Progenitor cell of endocrine pancreas (in vitro differentiated cells): ENCODE measurements at regions not wholly inside any gene's neighbourhood (a gene's known extent, or its start where the extent isn't known, plus 50 kb on each side); places are given as distances from the start of the nearest gene placed in this dataset.

Experiments
- DNase-seq: peaks from one replicate; pipeline ENCODE4 v3.0.0; 2021; ENCODE audit warnings: low spot score; ENCODE audit not compliant: unreplicated experiment
- H3K27ac Mint-ChIP-seq: 2 replicates; pipeline ENCODE4 v1.8.0; 2021; ENCODE audit warnings: mild to moderate bottlenecking, moderate library complexity, mixed read lengths
- H3K27me3 Mint-ChIP-seq: 2 replicates; pipeline ENCODE4 v1.8.0; 2021; ENCODE audit warnings: mixed read lengths
- H3K36me3 Mint-ChIP-seq: 2 replicates; pipeline ENCODE4 v1.8.0; 2022; ENCODE audit warnings: mixed read lengths; ENCODE audit not compliant: insufficient read depth
- H3K4me1 Mint-ChIP-seq: 2 replicates; pipeline ENCODE4 v1.8.0; 2021; ENCODE audit warnings: low read depth, mixed read lengths
- H3K4me3 Mint-ChIP-seq: 2 replicates; pipeline ENCODE4 v1.8.0; 2021; ENCODE audit warnings: low read depth, mild to moderate bottlenecking, moderate library complexity, mixed read lengths
- H3K9me3 Mint-ChIP-seq: 2 replicates; pipeline ENCODE4 v1.8.0; 2021; ENCODE audit warnings: low read depth, mixed read lengths
- CTCF ChIP-seq: fragments of 200-600 bp; sonication (generic); IDR thresholded peaks from one replicate; pipeline ENCODE4 v1.5.0; 2021; ENCODE audit warnings: antibody characterized with exemption, mild to moderate bottlenecking; ENCODE audit not compliant: unreplicated experiment

GRCh38 chr3:117809186-117810081 lies 1099.9 kb downstream of the TUSC7 start:
- H3K36me3 Mint-ChIP-seq = no peaks in the 10 kb centered on the region
- TF ChIP-seq CTCF = no peak
- H3K27me3 Mint-ChIP-seq = no peaks in the 10 kb centered on the region
- H3K4me1 Mint-ChIP-seq = peaks cover 3% of the 10 kb centered on the region
- no peak for DNase-seq
- H3K27ac Mint-ChIP-seq = no peak overlapping the region
- H3K4me3 Mint-ChIP-seq = no peak overlapping the region
- peaks cover 4% of the 10 kb centered on the region for H3K9me3 Mint-ChIP-seq

- peaks cover 4% of the 10 kb centered on the region for H3K9me3 Mint-ChIP-seq
- TF ChIP-seq CTCF = no peak
- H3K4me1 Mint-ChIP-seq = peaks cover 3% of the 10 kb centered on the region
- H3K27ac Mint-ChIP-seq = no peak overlapping the region
- H3K36me3 Mint-ChIP-seq = no peaks in the 10 kb centered on the region
- DNase-seq = no peak
- no peak overlapping the region for H3K4me3 Mint-ChIP-seq
- no peaks in the 10 kb centered on the region for H3K27me3 Mint-ChIP-seq
Measured at GRCh38 chr3:117811786-117812185, 1102.2 kb downstream of the TUSC7 start.

GRCh38 chr3:117814975-117815374 lies 1105.4 kb downstream of the TUSC7 start:
- peaks cover 4% of the 10 kb centered on the region for H3K9me3 Mint-ChIP-seq
- peaks cover 7% of the 10 kb centered on the region for H3K4me1 Mint-ChIP-seq
- H3K36me3 Mint-ChIP-seq = no peaks in the 10 kb centered on the region
- TF ChIP-seq CTCF = no peak
- no peak for DNase-seq
- no peak overlapping the region for H3K27ac Mint-ChIP-seq
- H3K27me3 Mint-ChIP-seq = no peaks in the 10 kb centered on the region
- no peak overlapping the region for H3K4me3 Mint-ChIP-seq

DNA sequence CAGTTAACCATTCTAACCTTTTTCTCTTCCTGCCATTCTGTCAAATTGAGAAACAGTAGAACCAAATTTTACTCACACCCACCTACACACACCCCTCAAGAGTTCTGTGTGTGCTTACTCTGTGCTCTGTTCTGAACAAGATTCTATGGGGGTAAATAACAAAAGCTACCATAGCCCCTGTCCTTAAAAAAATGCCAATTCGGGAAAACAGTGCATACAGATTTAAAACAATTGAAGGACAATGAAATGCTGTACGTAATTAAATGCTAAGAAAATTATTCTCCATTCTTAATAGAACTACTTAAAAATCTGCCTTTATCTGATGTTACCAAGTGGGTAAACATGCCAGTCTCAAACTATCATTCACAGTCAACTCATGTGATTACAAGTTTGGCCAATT lies 1107.5 kb downstream of the TUSC7 start:
- no peak for DNase-seq
- no peak overlapping the region for H3K27ac Mint-ChIP-seq
- H3K27me3 Mint-ChIP-seq = no peaks in the 10 kb centered on the region
- no peaks in the 10 kb centered on the region for H3K9me3 Mint-ChIP-seq
- TF ChIP-seq CTCF = no peak
- H3K4me3 Mint-ChIP-seq = no peak overlapping the region
- peaks cover 4% of the 10 kb centered on the region for H3K4me1 Mint-ChIP-seq
- no peaks in the 10 kb centered on the region for H3K36me3 Mint-ChIP-seq

- Mint-ChIP-seq H3K4me3 (no peak overlapping the region), H3K4me1 (peaks cover 4% of the 10 kb centered on the region), H3K27ac (no peak overlapping the region), H3K36me3 (no peaks in the 10 kb centered on the region), H3K9me3 (no peaks in the 10 kb centered on the region), H3K27me3 (no peaks in the 10 kb centered on the region)
- DNase-seq = no peak
- TF ChIP-seq CTCF = no peak
Measured at GRCh38 chr3:117818592-117818991, 1109.0 kb downstream of the TUSC7 start.
